ENCODE measurements at regions not wholly inside any gene's neighbourhood (a gene's known extent, or its start where the extent isn't known, plus 50 kb on each side); places are given as distances from the start of the nearest gene placed in this dataset.

DNA sequence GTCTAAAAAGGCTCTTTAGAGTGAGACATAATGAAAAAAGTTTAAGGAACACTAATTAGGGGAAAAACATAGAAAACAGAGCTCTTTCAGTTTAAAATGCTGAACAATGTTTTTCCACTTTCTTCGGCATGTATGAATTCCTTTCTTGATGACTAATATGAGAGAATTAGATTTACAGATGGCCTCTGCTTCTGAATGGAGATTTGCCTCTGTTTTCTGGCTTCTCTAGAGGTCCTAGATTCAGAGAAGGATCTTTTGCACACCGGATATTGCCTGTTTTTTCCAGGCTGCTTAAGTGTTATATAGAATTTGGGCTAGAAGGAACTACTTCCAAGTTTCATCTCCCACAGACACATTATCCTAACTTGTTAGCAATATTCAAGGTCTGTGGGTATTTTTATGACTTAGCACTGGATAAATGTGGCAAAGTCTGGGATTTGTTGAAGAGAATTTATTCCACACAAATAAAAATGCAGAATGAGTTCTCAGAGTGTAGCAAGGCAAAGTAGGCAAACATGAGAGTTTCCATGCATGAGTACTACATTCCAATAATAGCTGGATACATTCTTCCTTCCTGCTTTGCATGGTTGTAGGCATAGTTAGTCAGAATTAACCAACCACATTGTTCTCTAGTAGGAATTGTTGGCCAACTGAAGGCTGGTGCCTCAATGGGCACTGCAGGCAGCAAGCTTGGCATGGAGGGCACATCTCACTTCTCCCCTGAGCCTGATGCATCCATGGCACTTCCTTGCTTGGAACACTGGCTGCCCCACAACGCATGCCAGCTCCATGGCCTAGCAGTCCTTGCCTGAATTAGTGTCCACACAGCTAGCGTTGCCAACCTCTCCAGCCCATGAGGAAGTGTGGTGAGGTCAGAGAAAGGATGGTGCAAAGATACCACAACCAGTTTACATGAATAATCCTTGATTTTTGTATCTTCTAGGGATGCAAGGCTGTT lies 224.2 kb downstream of the CLIC5 start:
- no peak for DNase-seq

DNA sequence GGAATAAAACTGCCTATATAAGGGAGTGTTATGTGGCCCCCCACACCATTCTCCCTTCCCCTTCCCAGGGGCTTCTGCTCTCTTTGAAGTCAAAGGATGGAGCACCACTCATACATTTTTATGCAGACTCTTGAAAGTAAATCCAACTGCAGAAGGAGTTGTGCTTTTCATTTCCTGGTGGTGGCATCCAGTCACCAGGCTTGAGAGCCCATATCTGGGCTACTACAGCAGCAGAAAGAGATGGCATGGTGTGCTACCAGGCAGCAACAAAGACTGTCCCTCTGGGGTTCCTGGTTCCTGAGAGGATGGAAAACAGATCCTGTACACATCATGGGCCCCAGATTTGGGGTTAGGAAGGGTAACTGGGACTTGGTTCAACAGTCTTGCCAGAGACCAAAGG lies 226.4 kb downstream of the CLIC5 start:
- peak; percentile 16 for DNase-seq

DNA sequence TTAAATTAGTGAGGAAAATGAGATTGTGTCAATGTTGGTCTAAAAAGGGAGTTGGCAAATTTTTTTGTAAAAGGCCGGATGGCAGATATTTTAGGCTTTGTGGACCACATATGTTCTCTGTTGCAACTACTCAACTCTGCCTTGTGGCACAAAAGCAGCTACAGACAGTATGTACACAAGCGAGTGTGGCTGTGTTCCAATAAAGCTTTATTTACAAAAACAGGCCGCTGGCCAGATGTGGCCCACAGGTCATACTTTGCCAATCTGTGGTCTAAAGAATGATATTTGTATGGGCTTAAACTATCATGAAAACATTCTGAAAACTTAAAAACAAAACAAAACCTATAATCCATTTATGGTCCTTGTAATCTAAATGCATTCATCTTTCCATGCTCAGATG lies 228.3 kb downstream of the CLIC5 start:
- no peak for DNase-seq

DNA sequence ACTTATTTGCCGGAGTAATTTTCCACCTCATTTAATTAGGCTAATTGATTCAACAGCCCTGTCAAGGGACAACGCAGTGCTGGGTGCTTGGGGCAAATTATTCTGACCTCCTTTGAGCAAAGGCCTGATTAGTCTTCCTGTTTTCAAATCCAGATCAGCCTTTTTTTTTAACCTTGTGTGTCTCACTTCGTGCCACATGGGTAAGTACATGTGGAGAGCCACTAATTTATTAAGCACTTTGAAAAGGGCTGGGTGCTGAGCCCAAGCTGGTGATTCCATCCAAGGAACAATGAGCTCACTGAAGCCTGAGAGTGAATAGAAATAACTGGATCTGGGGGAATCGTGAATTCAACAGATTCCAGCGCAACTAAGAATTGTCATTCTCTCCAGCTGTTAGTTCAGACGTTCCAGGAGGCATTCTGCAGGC lies 229.3 kb downstream of the CLIC5 start:
- DNase-seq = no peak

DNA sequence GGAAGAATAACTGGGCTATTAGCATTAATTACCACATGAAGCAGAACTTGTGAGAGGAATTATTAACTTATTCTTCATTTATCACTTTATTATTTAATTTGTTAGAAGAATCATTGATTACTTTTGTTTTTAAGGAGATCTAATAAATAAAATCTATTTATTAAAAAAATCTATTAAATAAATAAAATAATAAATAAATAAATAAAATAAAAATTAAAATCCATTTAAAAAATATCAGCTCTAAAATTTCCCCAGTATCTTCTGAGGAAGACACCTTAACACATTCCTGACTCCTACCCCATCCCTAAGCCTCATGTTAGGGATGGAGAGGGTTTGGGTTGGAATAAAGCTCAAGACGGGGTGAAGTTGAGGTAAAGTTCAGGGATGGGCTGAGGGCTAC lies 231.4 kb downstream of the CLIC5 start:
- no peak for DNase-seq

DNA sequence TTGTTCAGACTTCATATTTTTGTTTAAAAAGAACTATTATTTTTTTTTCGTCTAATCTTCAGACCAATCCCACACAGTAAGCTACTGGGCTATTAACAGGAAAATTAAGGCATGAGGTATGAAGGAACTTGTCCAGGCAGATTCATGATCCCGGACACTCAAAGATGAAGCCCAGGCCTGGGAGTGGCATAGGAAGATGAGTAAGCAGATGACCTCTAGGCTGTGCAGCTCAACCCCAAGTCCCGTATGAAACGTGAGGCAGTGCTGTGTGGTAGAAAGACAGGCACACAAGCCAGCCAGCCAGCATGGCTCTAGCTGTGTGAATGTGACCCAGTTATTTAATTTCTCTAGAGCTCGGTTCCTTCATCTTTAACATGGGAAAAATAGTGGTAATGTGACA lies 231.9 kb downstream of the CLIC5 start:
- no peak for DNase-seq

DNA sequence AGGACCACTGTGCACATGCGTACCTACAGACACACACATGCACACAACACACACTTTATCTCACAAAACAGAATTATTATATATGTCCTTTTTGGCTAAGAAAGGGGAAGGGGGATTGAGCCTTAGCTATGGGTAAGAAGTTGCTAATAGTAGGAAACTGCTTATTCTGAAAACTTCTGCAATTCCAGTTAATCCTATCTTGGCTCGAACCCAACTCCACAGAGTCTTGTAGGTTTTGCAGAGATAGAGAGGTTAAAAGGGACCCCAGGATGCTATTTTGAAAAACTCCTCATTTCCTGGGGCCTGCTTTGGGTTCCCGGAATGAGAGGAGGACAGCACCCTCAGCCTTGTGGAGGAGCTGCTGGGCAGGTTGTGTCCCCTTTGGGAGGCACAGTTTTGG lies 233.8 kb downstream of the CLIC5 start:
- peak; percentile 45 for DNase-seq

DNA sequence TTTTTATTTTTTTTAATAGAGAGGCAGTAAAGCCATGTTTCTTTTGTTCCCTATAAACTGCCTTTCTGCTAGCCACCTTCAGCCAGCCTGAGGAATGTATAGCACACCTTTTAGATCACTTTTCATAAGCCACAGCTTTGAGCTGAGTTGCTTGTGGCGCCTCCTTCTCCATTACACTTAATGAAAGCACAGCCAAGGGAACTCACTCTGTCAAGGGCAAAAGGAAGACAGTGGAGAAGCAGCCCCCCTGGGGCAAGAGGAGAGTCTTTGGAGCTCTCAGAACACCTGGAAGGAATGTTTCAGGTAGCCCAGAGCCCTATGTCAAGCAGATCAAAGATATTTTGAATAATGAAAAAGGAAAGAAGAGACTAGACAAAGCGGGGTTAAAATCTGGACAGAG lies 235.1 kb downstream of the CLIC5 start:
- no peak for DNase-seq

DNA sequence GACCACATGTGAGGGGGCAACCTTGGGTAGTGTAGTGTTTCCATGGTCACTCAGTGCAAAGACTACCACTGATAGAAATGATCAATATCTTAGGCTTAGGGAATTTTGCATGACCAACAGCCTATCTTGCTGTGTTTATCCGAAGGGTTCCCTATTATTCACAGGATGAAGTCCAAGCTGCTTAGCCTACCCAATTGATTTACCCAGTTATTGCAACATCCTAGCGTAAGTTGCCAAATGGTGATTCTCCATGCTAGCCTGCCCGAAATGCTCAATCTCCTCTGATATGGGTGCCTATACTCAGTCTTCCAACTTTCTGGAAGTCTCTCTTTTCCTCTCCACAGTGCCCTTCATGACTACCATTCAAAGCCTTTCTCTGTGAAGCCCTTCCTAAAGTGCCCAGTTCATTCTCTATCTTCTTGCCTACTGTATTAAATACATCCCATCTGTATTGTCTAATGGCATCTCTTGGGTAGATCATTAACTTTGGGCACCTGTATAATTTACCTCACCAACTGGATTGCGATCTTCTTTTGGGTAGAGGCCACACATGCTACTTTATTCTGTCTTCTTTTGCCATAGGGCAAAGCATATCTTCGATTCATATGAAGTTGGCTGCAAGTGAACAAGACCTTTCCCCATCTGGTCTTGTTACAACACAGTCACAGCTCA lies 240.5 kb downstream of the CLIC5 start:
- DNase-seq = no peak

DNA sequence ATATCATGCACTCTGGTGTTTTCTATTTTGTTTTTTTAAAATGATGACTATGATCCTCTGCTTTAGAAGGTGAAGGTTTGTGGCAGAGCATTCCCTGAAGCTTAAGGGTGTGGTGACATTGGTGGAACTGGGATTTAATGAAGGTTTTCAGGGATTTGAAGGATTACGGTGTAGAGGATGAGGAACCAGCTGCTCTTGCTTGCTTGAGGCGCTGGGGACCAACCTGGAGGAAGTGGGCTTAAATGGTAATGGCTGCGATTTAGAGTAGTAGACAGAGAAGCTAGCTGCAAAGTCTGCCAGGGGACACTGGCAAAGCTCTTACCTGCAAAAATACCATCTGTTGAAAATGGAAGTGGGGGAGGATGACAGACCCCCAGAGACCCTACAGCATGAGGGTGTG lies 241.8 kb downstream of the CLIC5 start:
- DNase-seq = no peak

DNA sequence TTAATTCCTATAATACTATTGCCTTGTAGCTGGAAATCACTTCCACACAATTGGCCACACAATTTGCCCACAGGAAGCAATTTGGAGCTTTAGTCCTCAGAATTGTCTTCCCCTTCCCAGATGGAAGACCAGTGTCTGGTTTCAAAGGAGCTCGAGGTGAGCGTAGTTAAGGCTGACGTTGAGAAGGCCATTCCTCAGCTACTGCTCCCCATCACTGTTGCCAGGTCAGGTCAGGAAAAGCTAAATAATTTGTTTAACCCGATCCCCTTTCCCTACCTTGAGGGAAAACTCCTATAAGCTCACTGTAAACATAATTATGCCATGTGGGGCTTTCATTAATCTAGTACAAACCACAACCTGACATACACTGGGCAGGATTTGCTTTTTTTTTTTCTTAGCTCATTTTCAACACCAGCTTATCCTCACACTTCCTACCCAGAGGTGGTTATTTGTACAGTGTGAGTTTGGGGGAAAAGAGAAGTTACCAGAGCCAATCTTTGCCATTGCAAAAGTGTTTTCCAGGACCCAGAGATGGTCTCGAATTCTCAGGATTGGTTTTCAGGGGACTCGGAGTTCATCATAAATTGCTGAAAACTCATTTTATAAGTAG lies 242.7 kb downstream of the CLIC5 start:
- DNase-seq = peak; percentile 19

DNA sequence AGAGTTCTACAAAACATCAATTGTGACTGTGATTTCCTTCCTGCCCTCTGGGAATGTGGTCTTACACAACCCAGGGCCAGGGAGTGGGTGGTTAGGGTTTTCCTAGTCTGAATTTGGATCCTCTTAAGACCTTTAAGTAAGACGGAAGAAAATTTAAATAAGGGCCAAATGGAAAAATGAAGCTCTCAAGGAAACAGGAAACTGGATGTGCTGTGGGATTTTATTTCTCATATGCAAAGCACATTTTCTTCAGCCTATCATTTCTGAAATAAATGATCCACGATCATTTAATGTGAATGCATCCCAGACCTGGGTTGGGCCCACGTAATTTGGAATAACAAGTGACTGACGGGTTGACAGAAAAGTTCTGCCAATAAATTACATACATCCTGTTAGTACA lies 243.6 kb downstream of the CLIC5 start:
- DNase-seq = no peak

DNA sequence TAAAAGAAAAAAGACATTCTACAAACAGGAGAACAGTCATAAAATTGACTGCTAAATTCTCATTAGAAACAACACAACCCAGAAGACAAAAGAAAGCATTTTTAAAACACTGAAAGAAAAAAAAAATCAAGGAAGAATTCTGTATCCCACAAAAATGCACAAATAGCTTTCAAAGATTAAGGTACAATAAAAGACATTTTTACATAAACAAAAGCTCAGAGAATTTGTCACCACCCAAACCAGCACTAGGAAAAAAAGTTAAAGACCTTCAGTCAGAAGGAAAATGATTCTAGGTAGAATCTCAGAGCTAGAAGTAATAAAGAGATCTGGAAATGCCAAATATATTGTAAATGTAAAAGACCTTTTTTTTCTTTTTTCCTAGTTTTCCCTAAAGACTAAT lies 252.4 kb downstream of the CLIC5 start:
- DNase-seq = no peak

DNA sequence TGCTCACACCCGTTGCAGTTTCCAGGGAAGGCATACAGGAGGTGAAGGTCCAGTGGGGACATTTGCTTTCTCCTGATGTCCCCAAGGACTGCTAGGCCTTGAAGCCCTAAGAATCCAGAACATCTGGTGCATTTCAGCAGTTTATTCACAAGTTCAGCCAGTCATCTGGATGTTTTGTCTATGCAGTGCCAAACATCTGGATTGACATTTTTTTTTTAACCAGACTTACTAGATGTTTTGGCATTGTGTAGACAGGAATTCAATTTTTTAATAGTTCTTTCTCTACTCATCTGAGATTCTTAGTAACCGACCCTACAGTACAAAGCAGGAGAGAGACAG lies 256.2 kb downstream of the CLIC5 start:
- no peak for DNase-seq

DNA sequence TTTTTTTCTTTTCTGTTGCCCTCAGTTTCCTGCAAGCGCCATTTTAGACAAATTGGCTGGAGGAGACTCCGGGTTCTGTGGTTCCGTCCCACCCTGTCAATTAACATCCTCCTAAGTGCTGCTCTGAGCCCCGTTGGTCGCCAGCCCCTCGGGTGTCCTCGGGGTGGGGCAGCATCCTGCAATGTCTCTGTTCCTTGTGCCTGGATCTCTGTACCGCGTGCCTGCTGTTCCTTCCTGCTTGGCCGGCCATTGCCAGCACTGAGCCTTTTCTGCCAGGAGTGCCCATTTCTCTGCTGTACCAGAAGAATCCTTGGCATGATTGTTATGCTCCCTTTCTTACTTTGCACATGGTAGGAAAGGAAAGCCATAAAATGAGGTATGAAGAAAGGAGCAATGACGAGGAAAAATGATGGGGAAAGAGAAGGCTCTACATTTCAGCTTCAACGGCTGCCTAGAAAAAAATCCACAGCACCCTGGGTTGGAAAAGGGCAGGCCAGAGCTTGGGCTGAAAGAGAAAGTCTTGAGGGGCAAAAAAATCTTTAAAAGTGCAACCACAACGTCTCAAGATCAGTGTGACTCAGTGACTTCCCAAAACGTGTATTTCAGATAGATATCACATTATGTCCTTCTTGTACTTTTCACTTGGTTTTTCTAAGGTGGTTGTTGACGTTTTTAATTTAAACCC lies 256.7 kb downstream of the CLIC5 start:
- DNase-seq = peak; percentile 48

DNA sequence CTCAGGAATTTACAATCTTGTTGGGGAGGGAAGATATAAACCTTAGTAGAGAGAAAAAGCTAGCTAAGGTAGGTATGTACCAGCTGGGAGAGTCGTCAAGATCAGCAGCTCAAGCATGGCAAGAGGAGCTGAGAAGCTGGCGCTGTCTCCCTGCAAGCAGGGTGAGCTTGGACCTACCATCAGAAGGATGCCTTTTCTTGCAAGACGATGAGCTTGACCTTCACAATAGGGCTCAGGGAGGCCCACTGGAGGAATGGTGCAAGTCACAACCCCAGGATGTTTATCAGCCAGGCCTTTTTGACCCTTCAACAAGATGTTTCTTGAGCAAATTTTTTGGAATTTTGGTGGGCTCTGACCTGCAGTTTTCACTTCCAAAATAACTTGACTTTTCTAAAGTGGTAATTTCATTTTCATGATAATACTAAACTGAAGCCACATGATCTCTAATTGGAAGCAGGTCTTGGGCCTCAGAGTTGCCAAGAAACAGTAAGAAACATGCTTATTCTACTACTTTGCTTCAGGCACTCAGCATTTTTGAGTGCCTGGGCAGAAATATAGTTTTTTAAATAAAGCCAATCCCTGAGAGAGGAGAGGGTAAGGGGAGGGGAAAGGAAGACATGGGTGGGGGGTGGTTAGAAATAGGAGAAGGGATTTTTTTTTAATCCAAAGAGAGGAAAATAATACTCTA lies 258.1 kb downstream of the CLIC5 start:
- DNase-seq = no peak

DNA sequence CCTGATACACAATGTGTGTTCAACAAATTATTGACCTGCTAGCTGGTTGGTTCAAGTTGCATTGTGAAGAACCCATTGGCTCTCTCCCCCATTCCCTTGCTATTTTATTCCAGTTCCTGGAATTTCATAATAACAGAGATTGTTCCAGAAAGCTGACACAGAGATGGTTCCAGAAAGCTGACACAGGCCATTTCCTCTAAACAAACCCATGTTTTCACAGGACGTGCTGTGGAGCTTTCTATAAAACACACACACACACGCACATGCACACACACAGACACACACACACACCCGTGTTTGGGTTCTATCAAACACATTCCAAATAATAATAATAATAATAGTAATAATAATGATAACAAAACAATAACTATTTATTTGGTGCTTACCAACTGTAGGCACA lies 259.1 kb downstream of the CLIC5 start:
- no peak for DNase-seq

DNA sequence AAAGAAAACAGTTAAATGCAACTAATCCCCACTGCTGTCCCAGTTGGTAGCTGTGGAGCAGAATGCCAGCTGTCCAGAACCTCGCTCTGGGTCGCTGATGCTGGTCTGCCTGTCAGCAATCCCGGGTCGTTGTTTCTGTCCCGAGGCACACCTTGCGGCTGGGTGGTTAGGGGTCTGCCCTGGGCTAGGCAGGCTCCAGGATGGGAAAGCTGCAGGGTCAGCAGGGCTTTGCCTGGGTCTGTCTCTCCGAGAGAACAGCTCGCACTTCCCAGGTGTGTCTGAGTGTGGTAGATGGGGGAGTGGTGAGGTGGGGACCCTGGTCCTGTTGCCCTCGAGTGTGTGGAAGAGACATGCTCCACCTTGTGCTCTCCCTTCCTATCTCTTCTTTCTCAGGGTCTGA lies 261.2 kb downstream of the CLIC5 start:
- no peak for DNase-seq

DNA sequence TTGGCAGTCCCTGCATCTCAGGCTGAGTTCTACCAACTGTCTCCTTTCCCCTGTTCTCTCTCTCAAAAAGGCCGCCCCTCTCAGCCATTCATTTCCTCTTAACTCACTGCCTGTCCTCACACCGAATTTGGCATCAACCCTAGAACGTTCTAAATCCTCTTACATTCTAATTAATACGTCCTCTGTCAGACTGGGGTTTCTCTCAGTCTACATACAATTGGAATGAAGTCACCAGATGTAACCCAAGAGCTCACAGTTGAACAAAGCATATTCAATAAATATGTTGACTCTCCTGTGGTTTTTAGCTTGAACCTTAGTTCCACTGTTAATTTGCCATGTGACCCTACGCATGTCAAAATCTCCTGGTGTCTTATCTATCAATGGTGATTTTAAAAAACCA lies 269.6 kb downstream of the CLIC5 start:
- DNase-seq = no peak

DNA sequence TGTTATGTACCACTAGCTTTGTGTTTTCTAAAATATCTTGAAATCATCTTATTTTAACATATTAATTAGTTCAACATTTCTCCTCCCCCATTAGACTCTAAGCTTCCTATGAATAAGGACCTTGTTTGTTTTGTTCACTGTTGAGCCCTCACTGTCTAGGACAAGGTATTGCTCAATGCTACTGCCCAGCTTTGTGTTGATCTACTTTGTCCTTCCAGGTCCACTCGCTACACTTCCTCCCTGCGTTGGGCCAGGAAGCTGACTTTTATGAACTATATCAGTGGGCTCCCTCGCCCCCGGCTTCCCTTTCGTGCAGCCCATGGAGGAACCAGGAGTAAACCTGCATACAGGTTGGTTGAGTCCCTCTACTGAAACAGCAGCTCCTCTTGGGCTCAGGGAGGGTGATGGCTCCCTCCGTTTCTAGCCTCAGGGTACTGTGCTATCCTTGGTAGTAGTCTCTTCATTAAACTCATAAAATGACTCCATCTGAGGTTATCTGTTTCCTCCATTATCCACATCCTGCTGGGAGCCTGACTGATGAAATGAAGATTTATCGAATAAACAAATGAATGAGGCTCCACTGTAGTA lies 272.5 kb downstream of the CLIC5 start:
- DNase-seq = peak; percentile 38

DNA sequence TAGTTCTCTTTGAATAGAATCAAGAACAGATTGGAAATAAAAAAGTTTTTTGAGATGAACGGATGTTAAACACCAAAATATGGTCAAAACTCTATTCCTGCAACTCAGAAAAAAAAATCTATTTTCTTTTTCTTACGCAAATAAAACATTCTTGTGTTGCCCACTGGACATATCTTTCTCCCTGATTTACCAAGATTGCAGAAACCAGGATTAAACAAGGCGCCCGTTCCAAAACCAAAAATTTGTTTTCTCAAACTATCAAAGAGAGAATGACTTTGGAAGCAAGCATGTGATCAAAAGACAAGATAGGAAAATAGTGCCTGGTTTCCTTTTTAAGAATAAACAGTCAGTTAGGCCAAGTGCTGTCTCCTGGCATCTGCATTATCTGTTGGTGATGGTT lies 273.1 kb downstream of the CLIC5 start:
- DNase-seq = peak; percentile 38

DNA sequence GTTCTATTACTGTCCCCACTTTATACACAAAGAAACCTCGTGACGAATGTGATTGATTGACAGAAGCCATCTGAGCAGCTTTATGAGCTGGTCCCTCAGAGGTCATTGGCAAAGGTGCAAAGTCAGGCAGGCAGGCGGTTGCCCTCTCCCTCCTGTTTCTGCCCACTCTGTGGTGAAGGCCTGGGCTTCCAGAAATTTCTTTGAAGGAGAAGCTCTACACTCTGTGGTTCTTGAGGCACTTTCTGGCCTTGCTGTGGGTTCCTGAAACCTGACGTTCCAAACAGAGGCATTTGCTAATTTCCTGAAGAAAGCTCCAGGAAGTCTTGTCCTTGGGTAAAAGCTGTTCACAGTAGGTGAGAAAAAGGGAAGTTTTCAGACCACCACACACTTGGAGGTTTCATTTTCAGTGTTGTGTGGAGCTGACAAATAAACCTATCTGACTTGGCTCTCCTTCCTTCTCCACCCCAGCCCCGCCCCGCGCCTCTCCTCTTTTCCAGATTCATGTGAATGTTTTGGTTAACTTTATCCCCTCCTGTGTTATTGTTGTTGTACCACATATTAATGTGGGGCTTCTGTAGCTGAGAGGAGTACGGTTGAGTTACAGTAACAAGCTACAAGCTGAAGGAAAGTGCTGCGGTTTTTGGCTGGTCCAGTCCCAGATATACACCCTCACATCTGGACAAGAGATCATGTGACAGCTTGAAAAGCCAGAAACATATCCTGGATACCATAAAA lies 274.1 kb downstream of the CLIC5 start:
- DNase-seq = peak; percentile 92
